Aorta (tissue), 5 donors: ENCODE measurements at regions not wholly inside any gene's neighbourhood (a gene's known extent, or its start where the extent isn't known, plus 50 kb on each side); places are given as distances from the start of the nearest gene placed in this dataset.

ENCODE experiments used
- ATAC-seq: fragments of 200-7000 bp; cut with Tn5 transposase; one replicate; pipeline ENCODE4 v1.9.1; 2022; ENCODE audit warnings: moderate library complexity; ENCODE audit not compliant: low FRiP score
- DNase-seq, 2 donors: peaks; one replicate each; pipeline ENCODE4 v3.0.0-alpha.2; 2020
- H3K27ac ChIP-seq, 2 donors: one replicate each; pipeline ENCODE4 v1.5.1; 2013; ENCODE audit warnings: low read length in 2 of 2, mild to moderate bottlenecking in 2 of 2, moderate library complexity in 2 of 2, control low read depth in 1 of 2, inconsistent platforms in 1 of 2, low read depth in 1 of 2
- H3K27me3 ChIP-seq, 2 donors: one replicate each; pipeline ENCODE4 v1.6.1; 2013; ENCODE audit warnings: control low read depth in 1 of 2, low read length in 1 of 2, mild to moderate bottlenecking in 1 of 2, moderate library complexity in 1 of 2; ENCODE audit not compliant: insufficient read depth in 2 of 2, control insufficient read depth in 1 of 2
- H3K36me3 ChIP-seq, 2 donors: one replicate each; pipeline ENCODE4 v1.6.1; 2013; ENCODE audit warnings: control low read depth in 1 of 2, low read length in 1 of 2, mild to moderate bottlenecking in 1 of 2; ENCODE audit not compliant: insufficient read depth in 2 of 2, control insufficient read depth in 1 of 2
- H3K4me1 ChIP-seq, 2 donors: one replicate each; pipeline ENCODE4 v1.6.1; 2013; ENCODE audit warnings: low read length in 2 of 2, control low read depth in 1 of 2, mild to moderate bottlenecking in 1 of 2, moderate library complexity in 1 of 2; ENCODE audit not compliant: insufficient read depth in 2 of 2, control insufficient read depth in 1 of 2
- H3K4me3 ChIP-seq, 2 donors: one replicate each; pipeline ENCODE4 v1.5.1; 2013; ENCODE audit warnings: low read length in 2 of 2, control low read depth in 1 of 2, mild to moderate bottlenecking in 1 of 2
- H3K9me3 ChIP-seq: one replicate; pipeline ENCODE4 v1.6.1; 2013; ENCODE audit warnings: mild to moderate bottlenecking, low read length; ENCODE audit not compliant: control insufficient read depth
- WGBS, 2 donors: extraction: QIAGEN DNeasy Blood & Tissue Kit; methylation state at CpG; one replicate each; pipeline ENCODE4 v1.1.7; 2013; 5-methylcytosine and 5-hydroxymethylcytosine counted together
- intact Hi-C, 2 donors: fragments of 100-400 bp; cut with DNase I; formaldehyde crosslinking; loops; one replicate each; pipeline versions ENCODE4 v1.14.2 to v1.15.0; 2022
- donor health status: healthy with polysubstance abuse.
- donor health status: Bipolar disorder and iron deficiency.
- donor health status: DM: no; HTN: no; CAD: no.
- donor health status: DM: no; HTN: no; CAD: no.
- donor health status: DM: yes; HTN: yes; CAD: no.

DNA sequence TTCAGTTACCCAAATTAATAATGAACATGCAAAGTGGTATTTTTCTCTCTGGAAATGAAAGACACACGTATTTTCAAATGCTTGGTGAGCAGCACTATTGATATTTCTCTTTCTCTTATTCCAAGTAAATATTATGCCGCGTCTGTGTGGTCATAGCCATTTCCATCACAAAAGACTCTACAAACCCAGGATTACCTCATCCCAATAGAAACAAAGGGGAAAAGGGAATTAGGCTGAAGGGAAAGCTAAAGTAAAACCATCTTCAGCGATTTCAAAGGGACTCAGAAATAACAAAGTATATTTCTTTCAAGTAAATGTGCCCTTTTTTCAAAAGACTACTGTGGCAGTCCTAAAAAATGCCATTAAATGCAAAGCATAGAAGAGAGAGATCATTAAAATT is 62.0 kb upstream of the FST start:
- Histone ChIP-seq H3K36me3 (no peaks in the 10 kb centered on the region), H3K27ac (no peak overlapping the region), H3K9me3 (no peaks in the 10 kb centered on the region), H3K27me3 (no peaks in the 10 kb centered on the region), H3K4me1 (peaks cover 0 to 2% of the 10 kb centered on the region in 2 donors), H3K4me3 (no peak overlapping the region)
- WGBS, 2 donors = 68 to 76% methylated on average over 4 of the region's 4 CpGs
- no peak for DNase-seq
- no peak for ATAC-seq
- intact Hi-C loops = no loop called here

DNA sequence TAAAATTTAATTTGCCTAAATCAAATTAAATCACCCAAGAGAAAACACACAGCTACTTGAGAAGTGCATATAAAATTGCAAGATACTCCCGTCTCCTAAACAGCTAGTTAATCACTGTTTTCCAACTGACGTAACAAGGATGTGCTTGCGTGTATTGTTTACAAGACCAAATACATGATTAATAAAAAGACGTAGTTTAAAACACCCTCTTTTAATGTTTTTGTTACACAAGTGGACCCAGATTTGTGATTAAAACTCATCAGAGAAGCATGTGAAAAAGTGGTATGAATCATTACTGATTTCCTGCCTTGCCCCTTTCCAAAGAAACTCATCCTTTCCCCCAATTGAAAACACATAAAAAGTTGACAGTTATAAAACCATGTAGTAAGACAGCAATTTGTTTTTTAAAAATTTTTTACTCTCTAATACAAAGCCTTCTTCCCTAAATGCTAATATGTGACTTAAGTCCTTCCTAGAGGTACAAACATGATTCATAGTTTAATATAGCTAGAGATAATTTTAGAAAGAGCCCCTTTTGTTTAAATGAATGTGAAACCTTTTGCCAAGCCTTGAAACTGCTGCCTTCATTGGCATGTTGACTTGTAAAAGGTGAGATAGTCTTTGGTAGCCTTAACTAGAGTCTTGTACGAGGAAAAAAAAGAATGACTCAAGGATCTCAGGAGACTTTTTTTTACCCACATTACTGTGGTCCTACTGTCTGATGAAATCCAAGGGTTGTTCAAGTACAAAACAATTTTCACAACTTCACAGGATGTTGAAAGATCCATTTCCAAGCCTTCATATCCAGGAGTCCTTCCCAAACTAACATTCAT is 61.4 kb upstream of the FST start:
- Histone ChIP-seq H3K9me3 (no peaks in the 10 kb centered on the region), H3K4me3 (no peak overlapping the region), H3K36me3 (no peaks in the 10 kb centered on the region), H3K4me1 (peaks cover 0 to 2% of the 10 kb centered on the region in 2 donors), H3K27me3 (no peaks in the 10 kb centered on the region), H3K27ac (no peak overlapping the region)
- intact Hi-C loops = no loop called here
- ATAC-seq = no peak
- no peak for DNase-seq
- 51 to 61% methylated on average over 5 of the region's 5 CpGs for WGBS, 2 donors

DNA sequence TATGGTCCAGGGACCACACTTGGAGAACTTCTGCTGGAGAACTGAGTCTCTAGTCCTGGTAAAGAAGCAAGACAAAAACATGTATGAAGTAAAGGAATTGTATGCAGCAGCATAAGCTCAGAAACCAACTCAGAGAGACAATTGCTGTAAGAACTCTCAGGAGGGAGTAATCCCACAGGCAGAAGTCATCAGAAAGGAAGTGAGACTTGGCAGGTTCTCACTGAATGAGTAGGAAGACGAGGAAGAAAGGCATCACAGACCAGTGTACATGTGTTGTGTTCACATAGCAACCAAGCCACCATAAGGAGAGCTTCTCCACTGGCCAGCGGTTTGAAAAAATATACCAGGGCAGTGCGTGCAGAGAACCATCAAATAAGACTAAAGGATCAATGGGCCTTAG is 57.9 kb upstream of the FST start:
- H3K27me3 ChIP-seq = no peaks in the 10 kb centered on the region
- no peak for DNase-seq
- H3K27ac ChIP-seq = no peak overlapping the region
- H3K9me3 ChIP-seq = no peaks in the 10 kb centered on the region
- H3K4me3 ChIP-seq = no peak overlapping the region
- WGBS, 2 donors = 66 to 73% methylated on average over 3 of the region's 3 CpGs
- intact Hi-C loops = no loop called here
- H3K4me1 ChIP-seq = peaks cover 6% of the 10 kb centered on the region in 2 donors
- no peaks in the 10 kb centered on the region for H3K36me3 ChIP-seq
- no peak for ATAC-seq

DNA sequence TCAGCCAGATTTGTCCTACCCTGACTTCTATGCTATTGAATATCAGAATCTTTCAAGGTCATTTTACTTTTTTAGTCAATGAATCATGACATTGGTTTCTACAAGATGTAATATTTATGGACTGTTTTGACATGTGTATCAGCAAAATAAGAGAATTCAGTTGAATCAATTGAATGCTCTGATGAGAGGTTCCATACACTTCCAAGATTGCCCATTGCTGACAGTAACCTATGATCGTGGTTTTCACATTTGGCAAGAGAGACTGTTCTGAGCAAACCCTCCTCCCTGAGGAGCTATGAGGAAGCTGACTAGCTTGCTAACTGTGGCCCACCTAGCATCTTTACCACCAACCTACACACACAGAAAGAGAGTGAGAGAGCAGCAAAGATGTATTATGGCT is 56.7 kb upstream of the FST start:
- Histone ChIP-seq H3K27me3 (no peaks in the 10 kb centered on the region), H3K9me3 (no peaks in the 10 kb centered on the region), H3K4me3 (no peak overlapping the region), H3K36me3 (no peaks in the 10 kb centered on the region), H3K4me1 (peaks cover 6% of the 10 kb centered on the region in 2 donors), H3K27ac (no peak overlapping the region)
- ATAC-seq = no peak
- 87 to 96% methylated on average over 1 of the region's 1 CpG for WGBS, 2 donors
- intact Hi-C loops = no loop called here
- no peak for DNase-seq

DNA sequence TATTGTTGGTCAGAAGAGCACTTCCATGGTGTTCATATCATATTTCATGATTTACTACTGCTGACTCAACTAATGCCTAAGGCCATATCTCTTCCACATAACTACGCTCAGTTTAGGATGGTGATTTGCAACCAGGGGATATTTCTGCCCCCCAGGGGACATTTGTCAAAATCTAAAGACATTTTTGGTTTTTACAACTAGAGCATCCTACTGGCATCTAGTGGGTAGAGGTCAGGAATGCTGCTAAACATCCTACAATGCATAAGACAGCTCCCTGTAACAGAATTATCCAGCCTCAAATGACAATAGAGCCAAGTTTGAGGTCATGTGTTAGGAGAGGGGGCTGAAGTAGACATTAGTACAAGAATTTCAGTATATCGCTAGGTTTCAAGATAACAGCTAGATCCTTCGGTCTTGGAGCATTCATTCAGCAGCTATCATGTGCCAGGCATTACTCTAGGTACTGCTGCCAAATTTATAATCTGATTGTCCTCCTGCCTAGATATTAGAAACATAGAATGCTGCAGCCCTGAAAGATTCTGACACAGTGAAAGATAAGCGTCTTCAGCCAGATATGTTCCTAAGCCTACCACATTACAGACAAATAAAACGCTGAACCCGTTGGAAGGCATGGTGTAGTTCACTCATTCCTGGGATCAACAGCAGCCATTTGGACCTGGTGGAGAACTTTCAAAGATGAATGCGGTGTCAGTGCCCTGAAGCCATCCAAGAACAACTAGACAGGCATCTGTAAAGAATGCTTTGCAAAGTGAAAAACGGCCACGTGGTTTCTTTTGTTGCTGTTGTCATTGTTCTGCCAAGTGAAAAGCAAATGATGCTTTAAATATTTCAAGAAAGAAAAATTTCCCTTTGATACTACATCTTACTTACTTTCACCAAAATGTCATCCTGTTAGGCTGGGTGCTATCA is 55.5 kb upstream of the FST start:
- ATAC-seq (peak; percentile 33), DNase-seq (no peak)
- no peak overlapping the region for H3K27ac ChIP-seq
- H3K9me3 ChIP-seq = no peaks in the 10 kb centered on the region
- intact Hi-C loops = loop anchor here in 1 of 2 donors (5.0 kb wide), 1 partner anchor 258 kb away; no protein-coding TSS in a partner anchor
- no peak overlapping the region for H3K4me3 ChIP-seq
- H3K27me3 ChIP-seq = no peaks in the 10 kb centered on the region
- H3K4me1 ChIP-seq = peaks cover 6% of the 10 kb centered on the region in 2 donors
- no peaks in the 10 kb centered on the region for H3K36me3 ChIP-seq
- WGBS, 2 donors = 8 to 9% methylated on average over 9 of the region's 9 CpGs

DNA sequence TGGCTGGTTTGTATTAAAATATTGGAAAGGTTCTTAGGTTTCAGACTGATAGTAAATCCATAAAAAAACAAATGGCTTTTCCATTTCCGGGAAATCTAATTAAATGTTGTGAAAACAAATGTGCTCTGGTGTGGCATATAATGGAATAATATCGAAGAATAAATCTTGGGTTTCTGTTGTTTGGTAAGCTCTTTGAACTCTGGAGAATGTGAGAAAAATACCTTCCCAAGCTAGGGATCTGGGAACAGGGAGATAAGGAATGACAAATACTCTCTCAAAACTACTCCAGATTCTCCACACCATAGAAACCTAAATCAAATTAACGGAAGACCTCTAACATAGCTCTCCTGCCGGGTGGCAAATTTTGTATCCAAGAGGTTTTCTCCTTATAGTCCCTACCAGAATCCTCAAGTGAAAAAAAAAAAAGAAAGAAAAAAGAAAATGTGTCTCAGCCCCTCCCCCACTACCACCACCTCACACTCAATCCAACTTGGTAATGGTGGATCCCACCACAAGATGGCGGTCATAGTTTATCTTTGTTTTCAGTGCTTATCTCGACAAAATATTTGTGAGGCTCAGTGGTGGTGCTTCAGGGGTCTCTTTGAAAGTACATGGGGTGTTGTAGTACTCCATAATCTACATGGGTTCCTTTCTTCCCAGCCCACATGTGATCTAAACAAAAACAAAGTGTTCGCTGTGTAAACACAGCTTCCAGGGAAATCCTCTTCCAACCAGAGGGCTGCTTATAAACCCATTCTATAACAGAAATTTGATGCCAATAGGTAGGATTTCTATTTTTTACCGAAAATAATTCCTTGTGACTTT is 54.5 kb upstream of the FST start:
- Histone ChIP-seq H3K4me1 (peaks cover 6% of the 10 kb centered on the region in 2 donors), H3K27me3 (no peaks in the 10 kb centered on the region), H3K27ac (no peak overlapping the region), H3K4me3 (no peak overlapping the region), H3K9me3 (no peaks in the 10 kb centered on the region), H3K36me3 (no peaks in the 10 kb centered on the region)
- DNase-seq (no peak), ATAC-seq (no peak)
- 59% methylated on average over 8 of the region's 8 CpGs for WGBS, 2 donors
- intact Hi-C loops = loop anchor here in 1 of 2 donors (5.0 kb wide), 1 partner anchor 259 kb away; no protein-coding TSS in a partner anchor

DNA sequence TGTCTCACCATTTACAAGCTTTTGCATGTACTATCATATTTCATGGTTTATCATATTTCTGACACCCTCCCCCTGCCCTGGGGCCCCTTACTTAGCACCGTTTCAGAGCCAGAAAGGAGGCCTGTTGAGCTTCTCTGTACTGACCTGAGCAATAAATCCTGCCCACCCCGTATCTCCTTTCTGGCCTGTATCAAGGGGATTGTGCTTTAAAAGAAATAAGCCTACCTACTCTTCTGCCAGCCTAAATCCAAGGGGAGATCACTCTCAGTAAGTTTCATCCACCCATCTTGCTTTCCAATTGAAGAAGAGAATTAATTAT is 54.0 kb upstream of the FST start:
- DNase-seq = no peak
- no peaks in the 10 kb centered on the region for H3K27me3 ChIP-seq
- 71 to 82% methylated on average over 2 of the region's 2 CpGs for WGBS, 2 donors
- H3K4me1 ChIP-seq = peaks cover 6% of the 10 kb centered on the region in 2 donors
- no peaks in the 10 kb centered on the region for H3K36me3 ChIP-seq
- no peaks in the 10 kb centered on the region for H3K9me3 ChIP-seq
- no peak for ATAC-seq
- no peak overlapping the region for H3K4me3 ChIP-seq
- intact Hi-C loops = loop anchor here in 1 of 2 donors (5.0 kb wide), 1 partner anchor 259 kb away; no protein-coding TSS in a partner anchor
- no peak overlapping the region for H3K27ac ChIP-seq

DNA sequence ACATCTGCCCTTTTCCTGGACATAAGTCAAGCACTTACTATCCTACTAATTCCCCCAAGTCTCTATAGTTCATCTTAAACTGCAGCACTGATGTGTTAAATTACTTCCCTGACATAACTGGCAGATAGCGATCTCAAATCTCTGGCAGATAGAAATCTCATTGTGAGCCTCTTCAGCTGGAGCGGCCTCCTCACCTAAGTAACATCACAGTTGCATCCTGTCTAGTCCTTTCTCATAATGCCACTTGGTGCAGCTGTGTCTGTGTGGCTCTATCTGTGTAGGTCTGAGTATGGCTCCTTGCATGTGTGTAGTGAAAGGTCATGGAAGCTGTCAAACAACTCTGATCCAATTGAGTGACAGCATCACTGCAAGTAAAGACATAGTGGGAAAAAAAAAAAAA is 53.6 kb upstream of the FST start:
- Histone ChIP-seq H3K4me1 (peaks cover 6% of the 10 kb centered on the region in 2 donors), H3K36me3 (no peaks in the 10 kb centered on the region), H3K27me3 (no peaks in the 10 kb centered on the region), H3K9me3 (no peaks in the 10 kb centered on the region), H3K27ac (no peak overlapping the region), H3K4me3 (no peak overlapping the region)
- 96 to 98% methylated on average over 2 of the region's 2 CpGs for WGBS, 2 donors
- ATAC-seq = no peak
- intact Hi-C loops = loop anchor here in 1 of 2 donors (5.0 kb wide), 1 partner anchor 260 kb away; no protein-coding TSS in a partner anchor
- DNase-seq = no peak
